ENCODE measurements at regions not wholly inside any gene's neighbourhood (a gene's known extent, or its start where the extent isn't known, plus 50 kb on each side); places are given as distances from the start of the nearest gene placed in this dataset.

DNA sequence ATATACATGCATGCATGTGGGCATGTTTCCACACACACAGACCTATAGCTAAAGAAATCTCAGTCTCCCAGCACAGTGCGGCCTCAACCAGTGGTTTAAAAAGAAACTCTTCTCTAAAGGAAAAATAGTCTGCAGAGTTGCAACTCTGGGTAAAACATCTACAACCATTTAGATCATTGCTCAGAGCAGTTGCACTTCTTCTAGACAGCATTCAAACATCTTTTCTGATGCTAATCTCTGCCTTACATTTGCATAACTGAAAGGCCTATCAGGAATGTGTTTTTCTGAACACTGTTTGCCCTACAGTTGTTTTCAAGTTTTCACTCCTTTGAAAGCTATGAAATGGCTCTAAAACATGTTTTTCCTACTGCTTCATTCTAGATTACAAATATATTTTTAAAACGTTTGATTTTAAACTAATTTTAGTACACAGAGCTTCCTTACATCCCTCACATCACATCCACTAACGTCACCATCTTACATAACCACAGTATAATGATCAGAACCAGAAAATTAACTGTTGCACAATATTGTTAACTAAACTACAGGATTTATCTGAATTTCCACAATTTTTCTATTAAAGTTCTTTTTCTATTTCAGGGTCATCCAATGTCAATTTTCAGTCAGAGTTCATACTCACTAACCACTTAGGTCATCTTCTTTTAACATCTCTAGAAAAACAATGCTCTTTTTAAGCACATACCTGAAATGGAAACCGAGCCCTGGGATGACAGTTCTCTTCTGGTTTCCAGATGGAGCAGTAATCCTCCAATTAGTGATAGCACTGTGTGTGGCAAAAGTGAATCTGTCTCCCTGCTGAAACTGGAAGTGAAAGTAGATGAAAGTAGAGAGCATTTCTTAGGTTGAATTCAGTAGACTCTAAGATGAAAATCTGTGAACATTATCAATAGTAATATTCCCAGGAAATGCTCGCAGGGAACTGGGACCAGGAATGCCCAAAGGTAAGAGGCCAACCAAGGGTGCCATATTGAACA, 501.6 kb upstream of the GCFC2 start:
- TF ChIP-seq, protein P1, sequence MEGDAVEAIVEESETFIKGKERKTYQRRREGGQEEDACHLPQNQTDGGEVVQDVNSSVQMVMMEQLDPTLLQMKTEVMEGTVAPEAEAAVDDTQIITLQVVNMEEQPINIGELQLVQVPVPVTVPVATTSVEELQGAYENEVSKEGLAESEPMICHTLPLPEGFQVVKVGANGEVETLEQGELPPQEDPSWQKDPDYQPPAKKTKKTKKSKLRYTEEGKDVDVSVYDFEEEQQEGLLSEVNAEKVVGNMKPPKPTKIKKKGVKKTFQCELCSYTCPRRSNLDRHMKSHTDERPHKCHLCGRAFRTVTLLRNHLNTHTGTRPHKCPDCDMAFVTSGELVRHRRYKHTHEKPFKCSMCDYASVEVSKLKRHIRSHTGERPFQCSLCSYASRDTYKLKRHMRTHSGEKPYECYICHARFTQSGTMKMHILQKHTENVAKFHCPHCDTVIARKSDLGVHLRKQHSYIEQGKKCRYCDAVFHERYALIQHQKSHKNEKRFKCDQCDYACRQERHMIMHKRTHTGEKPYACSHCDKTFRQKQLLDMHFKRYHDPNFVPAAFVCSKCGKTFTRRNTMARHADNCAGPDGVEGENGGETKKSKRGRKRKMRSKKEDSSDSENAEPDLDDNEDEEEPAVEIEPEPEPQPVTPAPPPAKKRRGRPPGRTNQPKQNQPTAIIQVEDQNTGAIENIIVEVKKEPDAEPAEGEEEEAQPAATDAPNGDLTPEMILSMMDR (IDR thresholded peaks at IDR 0.05; ENCODE audit: extremely low read depth in 1 of 2, insufficient read depth in 1 of 2, low read depth in 1 of 2, low read length in 2 of 2): no peak
- TF ChIP-seq POLR2A (IDR thresholded peaks at IDR 0.05; ENCODE audit: low read depth, low read length): no peak
- TF ChIP-seq JUN (IDR thresholded peaks at IDR 0.05; ENCODE audit: borderline replicate concordance, insufficient read depth, insufficient read length, low read depth): no peak
- TF ChIP-seq MYC (IDR thresholded peaks at IDR 0.05; ENCODE audit: low read depth, low read length): no peak
- TF ChIP-seq, protein P2, sequence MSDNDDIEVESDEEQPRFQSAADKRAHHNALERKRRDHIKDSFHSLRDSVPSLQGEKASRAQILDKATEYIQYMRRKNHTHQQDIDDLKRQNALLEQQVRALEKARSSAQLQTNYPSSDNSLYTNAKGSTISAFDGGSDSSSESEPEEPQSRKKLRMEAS (IDR thresholded peaks at IDR 0.05; ENCODE audit: insufficient read depth, insufficient read length): no peak
- no peak for TF ChIP-seq EZH2 (IDR thresholded peaks at IDR 0.05; ENCODE audit: borderline replicate concordance, low read depth, low read length, severe bottlenecking)
- no peak for TF ChIP-seq FOS (IDR thresholded peaks at IDR 0.05; ENCODE audit: borderline replicate concordance, insufficient read depth, low read length)
- no peak for TF ChIP-seq POLR2AphosphoS5 (IDR thresholded peaks at IDR 0.05; ENCODE audit: insufficient read depth, low read depth, low read length)
- no peak for TF ChIP-seq GATA2 (IDR thresholded peaks at IDR 0.05; ENCODE audit: insufficient read depth, insufficient read length, low read depth, low read length)

Data from endothelial cell of umbilical vein (primary cell).